ENCODE measurements at regions not wholly inside any gene's neighbourhood (a gene's known extent, or its start where the extent isn't known, plus 50 kb on each side); places are given as distances from the start of the nearest gene placed in this dataset.

DNA sequence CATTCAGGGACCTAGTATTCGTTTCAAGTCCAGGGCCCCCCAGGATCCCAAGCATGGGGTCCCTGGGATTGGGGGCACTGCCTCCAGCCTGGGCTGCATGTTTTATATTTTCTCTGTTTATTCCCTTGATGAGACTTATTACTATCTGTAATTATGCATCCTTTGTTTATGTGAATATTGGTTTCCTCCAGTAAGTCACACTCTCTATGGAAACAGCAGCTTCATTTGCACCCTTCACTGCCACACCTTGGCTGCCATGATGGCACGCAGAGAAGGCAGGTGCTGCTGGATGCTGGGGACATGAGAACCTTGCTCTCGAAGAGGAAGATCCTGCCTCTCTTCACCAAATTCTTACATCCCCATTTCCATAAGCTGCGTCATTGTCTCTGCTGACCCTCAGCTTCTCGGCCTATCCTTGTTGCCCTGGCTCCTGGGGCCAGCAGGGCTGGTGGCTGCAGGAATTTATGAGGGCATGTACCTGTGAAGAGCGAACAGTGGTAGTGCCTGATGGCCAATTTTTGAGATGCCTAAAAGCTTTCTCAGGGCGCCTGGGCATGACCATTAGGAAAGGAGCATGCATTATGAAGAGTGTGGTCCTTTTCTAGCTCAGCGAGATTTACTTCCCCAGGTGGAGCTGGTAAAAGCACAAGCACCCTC, 479.3 kb upstream of the KLF6 start:
- DNase-seq (ENCODE audit: low read depth in 2 of 2), result no peak

- DNase-seq (ENCODE audit: low read depth in 2 of 2), result no peak
Measured at GRCh38 chr10:4263601-4263921, 478.6 kb upstream of the KLF6 start.

DNA sequence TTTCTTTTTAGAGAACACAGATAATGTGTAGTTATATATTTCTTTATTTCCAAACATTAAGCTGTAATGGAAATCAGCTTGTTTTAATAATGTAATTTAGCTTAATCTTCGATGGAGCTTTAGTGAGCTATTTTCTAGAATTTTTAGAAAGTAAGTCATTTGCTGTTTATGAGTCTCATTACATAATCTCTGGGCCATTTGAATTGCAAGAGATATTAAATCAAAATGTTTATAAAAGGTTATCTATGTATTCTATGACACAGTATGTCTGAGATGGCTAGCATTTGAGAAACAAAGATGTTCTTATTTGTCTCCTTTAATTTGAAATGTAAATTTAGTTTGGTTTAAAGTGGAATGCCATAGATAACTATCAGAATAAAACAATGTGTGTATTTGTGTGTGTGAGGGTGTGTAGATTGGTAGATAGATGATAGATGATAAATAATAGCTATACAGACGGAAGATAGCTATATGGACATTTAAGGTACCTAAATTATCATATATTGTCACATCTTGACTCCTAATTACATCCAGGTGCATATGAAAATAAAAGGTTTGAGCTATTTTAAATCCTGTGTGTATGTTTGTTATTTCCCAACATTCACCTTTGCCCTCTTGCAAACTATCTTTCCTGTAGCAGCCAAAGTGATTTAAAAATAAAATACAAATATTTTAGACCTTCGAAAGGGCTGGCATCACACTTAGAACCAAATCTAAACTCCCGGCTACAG, 478.0 kb upstream of the KLF6 start:
- no peak for DNase-seq (ENCODE audit: low read depth in 2 of 2)

DNA sequence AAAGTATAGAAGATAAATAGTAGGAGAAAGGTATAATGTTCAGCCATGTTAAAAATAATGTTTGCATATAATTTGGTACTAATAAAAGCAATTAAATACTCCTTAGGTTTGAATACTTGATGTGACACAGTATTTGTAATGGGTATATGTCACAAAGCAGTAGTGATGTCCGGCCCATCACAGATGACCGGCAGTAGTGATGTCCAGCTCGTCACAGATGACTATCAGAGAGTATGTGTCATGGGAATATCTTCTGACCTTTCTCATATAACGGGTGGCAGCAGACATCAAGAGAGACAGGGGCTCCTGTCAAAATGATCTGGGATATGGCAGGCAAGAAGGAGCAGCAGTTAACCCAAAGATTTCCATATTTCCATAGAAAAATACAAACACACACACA, 477.4 kb upstream of the KLF6 start:
- no peak for DNase-seq (ENCODE audit: low read depth in 2 of 2)

DNA sequence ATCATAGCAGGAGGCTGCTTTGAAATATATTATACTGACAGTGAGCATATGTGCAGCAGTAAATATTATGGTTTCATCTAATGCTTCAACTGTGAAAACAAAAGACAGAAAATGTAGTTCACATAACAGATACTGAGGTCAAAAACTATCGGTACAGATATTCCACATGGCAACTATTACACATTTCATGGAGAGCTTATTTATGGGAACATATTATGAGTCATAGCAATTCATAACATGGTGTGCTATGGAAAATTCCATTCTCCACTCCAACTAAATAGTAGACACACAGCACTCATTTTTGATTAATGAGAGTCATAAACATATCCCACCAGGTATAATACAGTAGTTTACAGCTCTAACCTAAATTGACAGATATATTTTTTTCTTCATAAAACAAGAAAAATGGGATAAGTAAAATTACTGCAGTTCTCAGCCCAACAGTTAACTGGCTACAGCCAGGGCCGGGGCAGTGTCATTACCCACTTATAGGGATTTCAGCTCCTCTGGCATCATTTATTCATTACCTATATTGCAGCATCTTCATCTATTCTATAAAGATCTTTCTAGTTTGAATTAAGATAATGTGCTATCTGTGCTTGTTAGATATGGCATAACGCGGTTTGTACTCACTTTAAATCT, 475.6 kb upstream of the KLF6 start:
- no peak for DNase-seq (ENCODE audit: low read depth in 2 of 2)

- DNase-seq (ENCODE audit: low read depth in 2 of 2), result no peak
Measured at GRCh38 chr10:4257939-4258465, 473.0 kb upstream of the KLF6 start.

- DNase-seq (ENCODE audit: low read depth in 2 of 2), result no peak
Measured at GRCh38 chr10:4256971-4257370, 472.0 kb upstream of the KLF6 start.

DNA sequence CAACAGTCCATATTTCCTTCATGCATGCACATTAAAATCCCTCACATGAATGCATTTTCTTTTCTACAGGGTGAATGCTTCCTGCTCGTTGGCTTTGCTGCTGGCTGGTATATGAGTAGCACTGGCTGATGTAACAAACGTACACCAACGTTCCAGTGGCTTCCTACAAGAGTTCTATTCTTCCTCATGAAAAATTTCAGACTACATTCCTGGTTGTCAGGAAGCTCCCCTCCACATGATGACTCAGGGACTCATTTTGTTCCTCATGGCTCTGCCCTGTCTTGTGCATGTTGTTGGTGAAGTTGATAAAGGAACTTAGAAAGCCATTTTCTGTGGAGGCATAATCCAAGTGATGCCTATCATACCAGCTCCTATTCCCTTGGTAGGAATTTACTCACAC, 470.7 kb upstream of the KLF6 start:
- no peak for DNase-seq (ENCODE audit: low read depth in 2 of 2)

DNA sequence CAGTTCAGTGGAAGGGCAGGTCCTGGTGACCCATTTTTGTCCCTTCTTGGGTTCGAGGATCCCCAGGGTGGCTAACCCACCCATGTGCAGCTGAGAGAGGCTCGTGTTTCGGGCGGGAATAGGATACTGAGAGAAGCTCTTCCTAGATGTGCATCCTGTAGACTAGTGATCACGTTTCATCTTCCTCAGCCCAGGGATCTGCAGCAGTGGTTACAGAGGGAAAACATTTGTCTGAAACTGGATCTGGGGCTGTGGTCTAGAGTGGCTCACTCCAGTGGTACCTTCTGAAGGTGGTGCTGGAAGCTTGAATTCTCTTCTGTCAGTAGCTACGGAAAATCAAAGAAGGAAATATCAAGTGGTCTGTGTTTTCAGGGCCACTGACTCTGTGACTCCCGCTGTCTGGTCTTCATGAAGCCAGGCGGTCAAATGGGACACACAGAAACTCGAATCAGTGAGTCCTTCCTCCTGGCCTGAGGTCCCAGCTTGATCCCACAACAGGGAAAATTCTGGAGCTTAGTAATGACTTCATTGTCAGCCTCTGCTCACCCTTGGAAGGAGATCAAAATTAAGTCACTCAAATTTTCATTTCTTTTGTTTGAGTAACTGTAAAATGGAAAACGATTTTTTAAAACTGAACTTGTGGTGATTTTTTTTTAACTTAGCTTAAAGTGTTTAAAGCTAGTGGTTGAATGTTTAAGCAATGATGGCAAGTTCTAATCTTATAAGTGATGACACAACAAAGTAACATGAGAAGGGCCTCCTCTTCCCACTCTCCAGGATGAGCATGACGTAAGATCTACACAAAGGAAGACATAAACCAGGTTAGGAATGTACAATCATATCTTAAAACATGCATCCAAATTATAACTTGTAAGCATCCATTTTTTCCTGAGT, 469.3 kb upstream of the KLF6 start:
- DNase-seq (ENCODE audit: low read depth in 2 of 2), result no peak

- DNase-seq (ENCODE audit: low read depth in 2 of 2), result no peak
Measured at GRCh38 chr10:4252701-4253100, 467.7 kb upstream of the KLF6 start.

DNA sequence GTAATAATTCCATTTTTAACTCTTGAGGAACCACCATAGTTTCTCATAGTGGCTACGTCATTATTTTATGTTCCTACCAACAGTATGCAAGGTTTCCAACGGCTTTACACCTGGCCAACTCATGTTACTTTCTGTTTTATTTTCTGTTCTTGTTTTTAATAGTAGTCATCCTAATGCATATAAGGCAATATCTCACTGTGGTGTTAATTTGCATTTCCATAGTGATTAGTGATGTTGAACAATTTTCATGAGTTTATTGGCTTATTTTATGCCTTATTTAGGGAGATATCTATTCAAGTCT, 465.5 kb upstream of the KLF6 start:
- DNase-seq (ENCODE audit: low read depth in 2 of 2), result no peak

DNA sequence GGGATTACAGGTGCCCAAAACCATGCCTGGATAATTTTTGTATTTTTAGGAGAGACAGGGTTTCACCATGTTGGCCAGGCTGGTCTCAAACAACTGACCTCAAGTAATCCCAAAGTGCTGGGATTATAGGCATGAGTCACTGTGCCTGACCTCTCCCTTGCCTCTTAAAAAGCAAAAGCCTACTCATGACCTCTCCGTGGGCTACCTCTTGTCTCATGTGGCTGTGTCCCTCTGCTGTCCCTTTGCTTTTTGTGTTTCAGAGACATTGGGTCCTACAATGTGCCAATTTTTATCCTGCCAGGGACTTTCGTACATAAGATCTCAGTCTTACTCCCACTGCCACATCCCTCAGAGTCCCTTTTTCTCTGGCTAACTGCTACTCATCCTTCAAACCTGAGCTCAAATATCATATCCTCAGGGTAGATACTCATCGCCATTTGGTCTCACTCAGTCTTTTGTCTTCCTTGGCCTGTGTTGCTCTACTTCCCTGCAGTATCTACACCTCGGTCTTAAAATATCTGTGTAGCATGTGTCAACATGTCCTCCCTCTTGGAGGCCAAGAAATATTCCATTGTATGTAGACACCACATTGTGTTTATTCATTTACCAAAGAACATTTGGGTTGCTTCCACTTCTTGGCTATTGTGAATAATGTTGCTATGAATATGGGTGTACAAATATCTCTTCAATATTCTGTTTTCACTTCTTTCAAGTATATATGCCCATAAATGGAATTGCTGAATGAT, 465.0 kb upstream of the KLF6 start:
- no peak for DNase-seq (ENCODE audit: low read depth in 2 of 2)

DNA sequence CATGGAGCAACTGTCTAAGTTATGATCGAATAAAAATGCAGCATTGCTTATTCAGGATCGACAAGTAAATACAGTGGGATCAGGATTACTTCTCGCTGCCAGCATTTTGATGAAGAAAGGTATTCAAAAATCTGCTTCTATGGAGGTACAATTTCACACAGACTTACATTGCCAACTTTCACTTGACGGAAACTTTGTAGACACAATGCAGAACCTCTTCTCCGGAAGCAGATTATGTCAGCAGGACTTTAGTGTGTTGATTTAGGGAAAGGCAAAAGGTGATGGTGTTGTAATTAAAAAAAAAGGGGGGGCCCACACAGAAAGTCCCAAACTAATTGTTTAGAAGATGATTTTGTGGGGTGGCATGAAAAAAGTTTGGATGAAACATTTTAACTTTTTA, 462.4 kb upstream of the KLF6 start:
- no peak for DNase-seq (ENCODE audit: low read depth in 2 of 2)

DNA sequence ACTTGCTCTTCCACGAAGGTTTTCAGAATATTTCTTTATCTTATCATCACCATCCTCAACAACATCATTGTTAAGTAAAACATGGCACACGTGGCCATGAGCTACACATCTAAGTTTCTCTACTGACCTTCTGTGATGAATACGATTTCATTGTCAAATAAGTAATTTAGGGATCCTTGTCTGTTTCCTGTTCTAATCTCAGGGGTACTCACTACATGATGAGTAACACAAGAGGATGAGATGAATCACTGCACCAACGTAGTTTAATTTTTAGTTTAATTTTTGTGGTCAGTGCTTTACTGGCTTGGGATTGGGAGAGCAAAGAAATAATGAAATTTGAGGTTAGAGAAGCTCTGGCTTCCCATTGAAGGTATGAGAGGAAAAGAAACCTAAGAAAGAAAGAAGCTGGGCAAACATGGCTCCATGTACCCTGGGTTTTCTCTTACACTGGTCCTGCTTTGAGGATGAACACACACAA, 461.9 kb upstream of the KLF6 start:
- no peak for DNase-seq (ENCODE audit: low read depth in 2 of 2)

- DNase-seq (ENCODE audit: low read depth in 2 of 2), result no peak
Measured at GRCh38 chr10:4243651-4244050, 458.6 kb upstream of the KLF6 start.

DNA sequence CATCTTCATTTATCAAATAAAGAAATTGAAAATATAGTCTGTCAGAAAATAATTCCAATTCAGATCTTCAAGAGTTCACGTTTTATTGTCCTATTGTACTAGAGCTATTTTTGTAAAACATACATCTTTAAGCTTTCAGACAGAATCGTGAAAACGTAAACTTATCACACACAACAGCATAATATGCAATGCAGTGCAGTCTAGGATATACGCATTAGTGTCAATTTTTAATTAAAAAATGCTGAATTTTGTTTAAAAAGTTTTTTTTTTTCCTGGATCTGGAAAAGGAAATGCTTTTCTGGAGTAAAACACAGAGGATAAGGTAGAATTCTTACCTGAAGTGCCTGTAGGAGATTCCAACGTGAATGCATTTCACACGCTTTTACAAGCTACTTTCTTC, 458.2 kb upstream of the KLF6 start:
- no peak for DNase-seq (ENCODE audit: low read depth in 2 of 2)

DNA sequence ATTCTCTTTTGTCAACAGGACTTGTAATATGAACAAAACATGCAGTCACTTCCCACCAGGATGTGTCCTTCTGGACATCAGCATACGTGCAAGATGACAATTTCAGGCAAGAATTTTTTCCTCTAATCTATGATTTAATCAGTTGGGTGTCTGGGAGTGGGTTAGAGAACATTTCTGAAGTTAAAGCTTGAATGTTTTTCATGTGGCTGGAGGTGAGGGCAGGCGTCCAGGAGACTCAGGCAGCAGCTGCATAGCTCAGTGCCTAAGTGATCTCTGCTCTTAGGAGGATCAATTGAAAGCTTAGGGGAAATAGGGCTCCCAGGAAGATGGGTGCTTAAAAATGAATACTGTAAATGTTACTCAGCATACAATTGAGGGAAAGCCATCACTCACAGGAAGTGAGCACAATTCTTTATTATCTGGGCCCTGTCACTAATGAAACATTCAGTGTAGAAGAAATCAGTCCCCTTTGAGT, 457.6 kb upstream of the KLF6 start:
- no peak for DNase-seq (ENCODE audit: low read depth in 2 of 2)

- no peak for DNase-seq (ENCODE audit: low read depth in 2 of 2)
Measured at GRCh38 chr10:4241724-4242345, 456.8 kb upstream of the KLF6 start.

DNA sequence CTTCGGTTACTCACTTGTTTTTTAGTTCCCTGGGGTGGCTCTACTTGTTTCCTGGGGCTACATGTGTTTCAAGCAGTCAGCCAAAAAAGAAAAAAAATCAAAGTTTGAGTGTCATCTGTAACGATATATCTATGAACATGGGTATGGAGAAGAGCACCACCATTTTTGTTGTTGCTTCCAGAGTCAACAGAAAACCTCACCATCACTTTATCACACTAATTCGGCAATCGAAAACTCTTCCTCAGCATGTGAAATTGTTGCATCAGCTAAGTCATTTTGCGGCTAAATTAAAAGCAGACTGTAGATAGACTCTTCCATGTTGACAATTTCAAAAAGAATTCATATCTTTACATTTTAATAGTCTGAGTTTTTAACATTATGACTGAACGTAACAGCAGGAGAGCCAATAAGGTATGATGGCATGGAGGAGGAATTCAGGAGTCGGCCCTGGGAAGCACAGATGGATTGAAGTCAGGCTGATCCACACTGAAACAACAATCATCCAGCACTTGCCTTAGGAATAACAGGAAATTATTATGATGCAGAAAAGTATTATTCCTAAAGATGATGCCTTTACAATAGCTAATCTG, 455.7 kb upstream of the KLF6 start:
- DNase-seq (ENCODE audit: low read depth in 2 of 2), result no peak

DNA sequence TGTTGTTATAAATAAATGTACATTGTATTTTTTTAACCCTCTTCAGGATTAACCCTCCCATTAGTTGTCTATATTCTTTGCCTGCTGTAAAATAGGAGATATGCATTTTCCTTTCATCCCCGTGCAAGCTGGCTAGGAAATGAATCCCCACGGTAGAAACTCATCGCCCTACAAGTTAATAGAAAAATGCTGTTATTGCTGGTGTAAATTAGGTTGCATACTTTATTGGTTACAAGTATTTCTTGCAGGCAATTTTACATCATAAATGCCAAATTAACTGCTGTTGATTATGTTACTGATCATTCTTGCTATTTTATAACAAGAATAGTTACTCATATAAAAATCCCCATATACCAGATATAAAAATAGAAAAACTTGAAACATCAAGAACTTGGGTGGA, 454.2 kb upstream of the KLF6 start:
- no peak for DNase-seq (ENCODE audit: low read depth in 2 of 2)
